ENCODE measurements at regions not wholly inside any gene's neighbourhood (a gene's known extent, or its start where the extent isn't known, plus 50 kb on each side); places are given as distances from the start of the nearest gene placed in this dataset.
"Not testable (repeated sequence)": the region's sequence is repeated elsewhere in the genome, so short reads cannot be mapped to it uniquely, and the experiment has no call there.

DNA sequence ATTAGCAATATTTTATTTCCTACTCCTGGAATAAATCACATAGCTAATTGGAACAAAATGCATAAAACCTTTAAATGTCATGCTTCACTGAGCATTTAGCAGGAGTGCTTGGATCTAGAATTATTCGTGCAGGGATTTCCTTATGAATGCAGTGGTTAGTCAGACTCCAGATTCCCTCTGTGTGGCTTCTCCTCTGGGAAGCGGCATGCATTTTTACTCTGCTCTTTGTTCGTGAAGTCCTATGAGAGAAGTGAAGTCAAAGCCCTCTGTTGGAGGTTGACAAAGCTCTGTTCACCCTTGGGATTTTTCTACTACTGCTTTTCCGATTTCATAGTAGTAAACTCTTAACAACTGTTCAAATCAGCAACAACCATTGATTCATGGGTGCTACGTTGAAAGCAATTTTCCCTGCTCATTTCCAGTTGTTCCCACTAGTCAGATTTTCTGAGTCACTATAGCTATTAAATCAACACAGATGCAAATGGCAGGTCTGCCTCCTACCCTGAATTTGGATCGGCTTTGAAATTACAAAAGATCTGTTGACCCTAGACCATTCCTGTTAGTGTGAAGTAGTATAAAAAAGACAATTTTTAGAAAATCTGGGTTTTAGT lies 461.7 kb downstream of the STK39 start:
- no peak overlapping the region for H3K4me3 ChIP-seq (ENCODE audit: low read length)
- no peak for TF ChIP-seq CTCF (conservative IDR thresholded peaks at IDR 0.05; ENCODE audit: low read length)
- no peak for DNase-seq (ENCODE audit: low read depth)

- H3K4me3 ChIP-seq (ENCODE audit: low read length): no peak overlapping the region
- TF ChIP-seq CTCF (conservative IDR thresholded peaks at IDR 0.05; ENCODE audit: low read length): no peak
- DNase-seq (ENCODE audit: low read depth): no peak
Measured at GRCh38 chr2:167784084-167784425, 463.3 kb downstream of the STK39 start.

DNA sequence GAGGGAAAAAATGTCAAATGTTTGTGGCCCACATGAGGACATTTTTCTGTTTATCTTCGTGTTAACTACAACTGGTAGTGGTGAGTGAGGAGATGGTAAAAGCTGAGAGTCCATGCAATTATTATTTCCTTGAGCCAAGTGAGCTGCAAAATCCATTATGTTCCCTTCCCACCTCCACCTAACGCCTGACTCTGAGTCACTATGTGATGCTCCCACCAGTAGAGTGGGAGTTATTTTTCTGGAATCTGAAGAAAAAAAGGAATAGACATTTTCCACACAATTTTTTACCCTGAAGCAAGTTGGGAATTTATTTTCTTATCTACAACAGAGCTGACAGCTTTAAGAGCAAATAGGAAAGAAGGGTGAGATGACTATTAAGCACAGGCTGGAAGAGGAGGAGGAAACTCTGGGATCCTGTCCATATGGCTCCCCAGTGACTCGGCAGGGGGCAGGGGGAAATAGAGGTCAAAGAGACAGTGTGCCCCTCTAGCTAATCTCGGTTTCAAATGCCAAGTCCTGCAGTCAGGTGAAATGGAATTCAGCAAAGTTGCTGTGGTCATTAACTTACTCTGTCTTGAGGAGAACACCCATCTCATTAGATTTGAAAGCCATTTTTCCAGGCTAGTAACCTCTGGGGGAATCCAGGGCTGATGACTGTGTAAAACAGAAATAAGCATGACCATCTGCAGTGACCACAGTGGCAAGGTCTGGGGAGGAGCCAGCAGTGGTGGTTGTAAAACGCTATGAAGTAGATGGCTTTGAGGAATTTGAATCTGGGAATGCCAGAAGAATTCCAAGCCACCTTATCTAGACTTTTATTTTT lies 463.9 kb downstream of the STK39 start:
- DNase-seq (ENCODE audit: low read depth): no peak
- TF ChIP-seq CTCF (conservative IDR thresholded peaks at IDR 0.05; ENCODE audit: low read length): no peak
- no peak overlapping the region for H3K4me3 ChIP-seq (ENCODE audit: low read length)

- H3K4me3 ChIP-seq (ENCODE audit: low read length); DNase-seq (ENCODE audit: low read depth): not testable (repeated sequence)
Measured at GRCh38 chr2:167781629-167782028, 465.8 kb downstream of the STK39 start.

DNA sequence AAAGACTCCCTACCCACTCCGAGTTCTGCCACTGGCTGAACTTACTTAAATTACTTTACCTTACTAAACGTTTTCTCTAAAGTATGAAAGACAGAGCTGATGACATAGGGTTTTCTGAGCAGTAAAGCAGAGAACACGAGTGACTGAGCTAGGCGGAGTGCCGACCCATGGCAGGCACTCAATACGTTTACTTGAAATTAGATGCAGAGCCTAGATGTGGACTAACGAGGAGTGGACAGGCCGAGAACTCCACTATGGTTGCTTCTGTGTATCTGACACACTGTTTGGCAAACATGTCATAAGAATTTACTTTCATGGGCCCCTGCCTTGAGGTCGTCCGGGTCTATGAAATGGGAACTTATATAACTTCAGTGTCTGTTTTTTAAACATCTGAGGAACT lies 471.0 kb downstream of the STK39 start:
- DNase-seq (ENCODE audit: low read depth): no peak
- no peak overlapping the region for H3K4me3 ChIP-seq (ENCODE audit: low read length)
- no peak for TF ChIP-seq CTCF (conservative IDR thresholded peaks at IDR 0.05; ENCODE audit: low read length)

GRCh38 chr2:167771628-167772027 lies 475.8 kb downstream of the STK39 start:
- H3K4me3 ChIP-seq (ENCODE audit: low read length): no peak overlapping the region
- DNase-seq (ENCODE audit: low read depth): no peak
- no peak for TF ChIP-seq CTCF (conservative IDR thresholded peaks at IDR 0.05; ENCODE audit: low read length)

DNA sequence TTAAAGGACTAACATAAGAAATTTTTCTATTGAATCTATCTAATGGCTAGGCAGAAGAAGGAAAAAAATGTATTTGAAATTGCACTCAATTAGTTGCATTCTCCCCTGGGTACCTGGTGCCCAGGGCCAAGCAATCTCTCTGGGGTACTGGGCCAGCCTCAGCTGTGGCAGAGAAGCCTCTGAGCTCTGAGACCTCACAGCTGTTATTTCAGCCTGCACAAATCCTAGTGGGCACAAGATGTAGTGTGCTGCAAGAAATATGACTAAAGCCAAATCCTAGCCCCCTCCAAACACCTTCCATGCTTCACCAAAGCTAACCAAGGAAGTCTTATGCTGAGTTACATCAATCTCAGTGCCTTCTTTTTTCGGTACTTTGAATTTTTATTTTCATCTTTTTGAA lies 478.4 kb downstream of the STK39 start:
- H3K4me3 ChIP-seq (ENCODE audit: low read length): no peak overlapping the region
- TF ChIP-seq CTCF (conservative IDR thresholded peaks at IDR 0.05; ENCODE audit: low read length): no peak
- no peak for DNase-seq (ENCODE audit: low read depth)

Measured in AG10803 (cell line).